HEK293 (cell line): ENCODE measurements at regions not wholly inside any gene's neighbourhood (a gene's known extent, or its start where the extent isn't known, plus 50 kb on each side); places are given as distances from the start of the nearest gene placed in this dataset.

Source experiments
- BCL11A ChIP-seq: fragments of 450-650 bp; formaldehyde crosslinking; IDR thresholded peaks from 2 replicates; pipeline ENCODE4 v1.5.1; 2016; ENCODE audit warnings: low read depth, missing biosample characterization, missing genetic modification characterization
- FEZF1 ChIP-seq: fragments of 450-650 bp; formaldehyde crosslinking; IDR thresholded peaks from 2 replicates; pipeline ENCODE4 v1.5.1; 2016; ENCODE audit warnings: missing biosample characterization, missing genetic modification characterization
- IKZF3 ChIP-seq: fragments of 450-650 bp; IDR thresholded peaks from 2 replicates; pipeline ENCODE4 v1.5.0; 2018; ENCODE audit warnings: missing biosample characterization, mild to moderate bottlenecking, missing genetic modification characterization, moderate library complexity
- SALL2 ChIP-seq: fragments of 450-650 bp; formaldehyde crosslinking; IDR thresholded peaks from 2 replicates; pipeline ENCODE4 v1.5.0; 2017; ENCODE audit warnings: missing biosample characterization, mild to moderate bottlenecking, missing genetic modification characterization, borderline replicate concordance
- SP7 ChIP-seq: fragments of 450-650 bp; formaldehyde crosslinking; IDR thresholded peaks from 2 replicates; pipeline ENCODE4 v1.5.1; 2016; ENCODE audit warnings: missing biosample characterization, missing genetic modification characterization
- YY2 ChIP-seq: fragments of 450-650 bp; formaldehyde crosslinking; IDR thresholded peaks from 2 replicates; pipeline ENCODE4 v1.5.1; 2016; ENCODE audit warnings: missing biosample characterization, missing genetic modification characterization
- ZBTB21 ChIP-seq: fragments of 450-650 bp; formaldehyde crosslinking; IDR thresholded peaks from 2 replicates; pipeline ENCODE4 v1.5.1; 2017; ENCODE audit warnings: missing biosample characterization, missing genetic modification characterization
- ZBTB49 ChIP-seq: fragments of 450-650 bp; formaldehyde crosslinking; IDR thresholded peaks from 2 replicates; pipeline ENCODE4 v1.5.1; 2016; ENCODE audit warnings: missing biosample characterization, missing genetic modification characterization, low read depth
- ZFP37 ChIP-seq: fragments of 450-650 bp; formaldehyde crosslinking; IDR thresholded peaks from 2 replicates; pipeline ENCODE4 v1.5.1; 2016; ENCODE audit warnings: missing biosample characterization, missing genetic modification characterization
- ZFP69B ChIP-seq: fragments of 450-650 bp; formaldehyde crosslinking; IDR thresholded peaks from 2 replicates; pipeline ENCODE4 v1.5.1; 2016; ENCODE audit warnings: missing biosample characterization, missing genetic modification characterization
- ZNF16 ChIP-seq: fragments of 450-650 bp; formaldehyde crosslinking; IDR thresholded peaks from 2 replicates; pipeline ENCODE4 v1.5.1; 2016; ENCODE audit warnings: low read depth, missing biosample characterization, missing genetic modification characterization
- ZNF174 ChIP-seq: fragments of 450-650 bp; formaldehyde crosslinking; IDR thresholded peaks from 2 replicates; pipeline ENCODE4 v1.5.0; 2017; ENCODE audit warnings: missing biosample characterization, mild to moderate bottlenecking, missing genetic modification characterization
- ZNF23 ChIP-seq: fragments of 450-650 bp; formaldehyde crosslinking; IDR thresholded peaks from 2 replicates; pipeline ENCODE4 v1.5.1; 2016; ENCODE audit warnings: missing biosample characterization, missing genetic modification characterization, borderline replicate concordance
- ZNF239 ChIP-seq: fragments of 450-650 bp; formaldehyde crosslinking; IDR thresholded peaks from 2 replicates; pipeline ENCODE4 v1.5.1; 2016; ENCODE audit warnings: missing biosample characterization, missing genetic modification characterization
- ZNF248 ChIP-seq: fragments of 450-650 bp; formaldehyde crosslinking; IDR thresholded peaks from 2 replicates; pipeline ENCODE4 v1.5.1; 2017; ENCODE audit warnings: missing biosample characterization, missing genetic modification characterization
- ZNF266 ChIP-seq: fragments of 450-650 bp; formaldehyde crosslinking; IDR thresholded peaks from 2 replicates; pipeline ENCODE4 v1.5.1; 2016; ENCODE audit warnings: missing biosample characterization, missing genetic modification characterization, low read depth
- ZNF341 ChIP-seq: fragments of 450-650 bp; formaldehyde crosslinking; IDR thresholded peaks from 2 replicates; pipeline ENCODE4; 2016; ENCODE audit warnings: low read depth, missing biosample characterization, missing genetic modification characterization
- ZNF391 ChIP-seq: fragments of 450-650 bp; formaldehyde crosslinking; IDR thresholded peaks from 2 replicates; pipeline ENCODE4 v1.5.1; 2016; ENCODE audit warnings: low read depth, missing biosample characterization, missing genetic modification characterization, borderline replicate concordance
- ZNF426 ChIP-seq: fragments of 450-650 bp; formaldehyde crosslinking; IDR thresholded peaks from 2 replicates; pipeline ENCODE4 v1.5.1; 2017; ENCODE audit warnings: missing biosample characterization, missing genetic modification characterization, mild to moderate bottlenecking, inconsistent platforms, moderate library complexity
- ZNF473 ChIP-seq: fragments of 450-650 bp; formaldehyde crosslinking; IDR thresholded peaks from 2 replicates; pipeline ENCODE4 v1.5.1; 2017; ENCODE audit warnings: missing biosample characterization, missing genetic modification characterization
- ZNF629 ChIP-seq: fragments of 450-650 bp; formaldehyde crosslinking; IDR thresholded peaks from 2 replicates; pipeline ENCODE4 v1.5.1; 2017; ENCODE audit warnings: missing biosample characterization, missing genetic modification characterization
- ZNF664 ChIP-seq: fragments of 450-650 bp; formaldehyde crosslinking; IDR thresholded peaks from 2 replicates; pipeline ENCODE4 v1.5.1; 2016; ENCODE audit warnings: missing biosample characterization, missing genetic modification characterization
- ZNF701 ChIP-seq: fragments of 450-650 bp; formaldehyde crosslinking; IDR thresholded peaks from 2 replicates; pipeline ENCODE4 v1.5.1; 2016; ENCODE audit warnings: missing biosample characterization, missing genetic modification characterization
- ZNF76 ChIP-seq: fragments of 450-650 bp; formaldehyde crosslinking; IDR thresholded peaks from 2 replicates; pipeline ENCODE4; 2016; ENCODE audit warnings: low read depth, missing biosample characterization, missing genetic modification characterization, borderline replicate concordance
- TF ChIP-seq, protein P1 (sequence below): sonication (generic); formaldehyde crosslinking; IDR thresholded peaks from 2 replicates; pipeline ENCODE4 v1.8.1; 2022; ENCODE audit warnings: mild to moderate bottlenecking, moderate library complexity, missing genetic modification reagents
- TF ChIP-seq, protein P2 (sequence below): fragments of 450-650 bp; formaldehyde crosslinking; IDR thresholded peaks from 2 replicates; pipeline ENCODE4 v1.5.1; 2016; ENCODE audit warnings: missing biosample characterization, missing genetic modification characterization, borderline replicate concordance
- TF ChIP-seq, protein P3 (sequence below): fragments of 450-650 bp; formaldehyde crosslinking; IDR thresholded peaks from 2 replicates; pipeline ENCODE4 v1.5.1; 2016; ENCODE audit warnings: missing biosample characterization, missing genetic modification characterization

GRCh38 chr1:168801032-168801745 is 72.2 kb upstream of the DPT start (continued):
- TF ChIP-seq ZNF664, result peak; percentile 52; the same call in 1 of the 2 replicates
- no peak; the same call in 1 of the 2 replicates for TF ChIP-seq BCL11A (tag by site-specific recombination)
- TF ChIP-seq ZNF239 (tag by site-specific recombination), result no peak
- TF ChIP-seq SP7, result peak; percentile 92
- no peak for TF ChIP-seq ZNF391 (tag by site-specific recombination)
- no peak for TF ChIP-seq ZNF473 (tag by site-specific recombination)
- no peak for TF ChIP-seq ZBTB49 (tag by site-specific recombination)
- no peak for TF ChIP-seq SALL2
- TF ChIP-seq ZNF266 (tag by site-specific recombination), result no peak
- TF ChIP-seq ZNF426 (tag by site-specific recombination), result no peak
- TF ChIP-seq ZNF248, result no peak
- TF ChIP-seq, protein P1, sequence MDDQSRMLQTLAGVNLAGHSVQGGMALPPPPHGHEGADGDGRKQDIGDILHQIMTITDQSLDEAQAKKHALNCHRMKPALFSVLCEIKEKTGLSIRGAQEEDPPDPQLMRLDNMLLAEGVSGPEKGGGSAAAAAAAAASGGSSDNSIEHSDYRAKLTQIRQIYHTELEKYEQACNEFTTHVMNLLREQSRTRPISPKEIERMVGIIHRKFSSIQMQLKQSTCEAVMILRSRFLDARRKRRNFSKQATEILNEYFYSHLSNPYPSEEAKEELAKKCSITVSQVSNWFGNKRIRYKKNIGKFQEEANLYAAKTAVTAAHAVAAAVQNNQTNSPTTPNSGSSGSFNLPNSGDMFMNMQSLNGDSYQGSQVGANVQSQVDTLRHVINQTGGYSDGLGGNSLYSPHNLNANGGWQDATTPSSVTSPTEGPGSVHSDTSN, result no peak
- no peak for TF ChIP-seq ZNF174 (tag by site-specific recombination)
- TF ChIP-seq ZNF629 (tag by site-specific recombination), result peak; percentile 92
- no peak for TF ChIP-seq ZFP69B
- TF ChIP-seq YY2 (tag by site-specific recombination), result no peak
- peak; percentile 19; the same call in 1 of the 2 replicates for TF ChIP-seq IKZF3 (tag by site-specific recombination)
- no peak for TF ChIP-seq ZNF23 (tag by site-specific recombination)
- TF ChIP-seq, protein P2, sequence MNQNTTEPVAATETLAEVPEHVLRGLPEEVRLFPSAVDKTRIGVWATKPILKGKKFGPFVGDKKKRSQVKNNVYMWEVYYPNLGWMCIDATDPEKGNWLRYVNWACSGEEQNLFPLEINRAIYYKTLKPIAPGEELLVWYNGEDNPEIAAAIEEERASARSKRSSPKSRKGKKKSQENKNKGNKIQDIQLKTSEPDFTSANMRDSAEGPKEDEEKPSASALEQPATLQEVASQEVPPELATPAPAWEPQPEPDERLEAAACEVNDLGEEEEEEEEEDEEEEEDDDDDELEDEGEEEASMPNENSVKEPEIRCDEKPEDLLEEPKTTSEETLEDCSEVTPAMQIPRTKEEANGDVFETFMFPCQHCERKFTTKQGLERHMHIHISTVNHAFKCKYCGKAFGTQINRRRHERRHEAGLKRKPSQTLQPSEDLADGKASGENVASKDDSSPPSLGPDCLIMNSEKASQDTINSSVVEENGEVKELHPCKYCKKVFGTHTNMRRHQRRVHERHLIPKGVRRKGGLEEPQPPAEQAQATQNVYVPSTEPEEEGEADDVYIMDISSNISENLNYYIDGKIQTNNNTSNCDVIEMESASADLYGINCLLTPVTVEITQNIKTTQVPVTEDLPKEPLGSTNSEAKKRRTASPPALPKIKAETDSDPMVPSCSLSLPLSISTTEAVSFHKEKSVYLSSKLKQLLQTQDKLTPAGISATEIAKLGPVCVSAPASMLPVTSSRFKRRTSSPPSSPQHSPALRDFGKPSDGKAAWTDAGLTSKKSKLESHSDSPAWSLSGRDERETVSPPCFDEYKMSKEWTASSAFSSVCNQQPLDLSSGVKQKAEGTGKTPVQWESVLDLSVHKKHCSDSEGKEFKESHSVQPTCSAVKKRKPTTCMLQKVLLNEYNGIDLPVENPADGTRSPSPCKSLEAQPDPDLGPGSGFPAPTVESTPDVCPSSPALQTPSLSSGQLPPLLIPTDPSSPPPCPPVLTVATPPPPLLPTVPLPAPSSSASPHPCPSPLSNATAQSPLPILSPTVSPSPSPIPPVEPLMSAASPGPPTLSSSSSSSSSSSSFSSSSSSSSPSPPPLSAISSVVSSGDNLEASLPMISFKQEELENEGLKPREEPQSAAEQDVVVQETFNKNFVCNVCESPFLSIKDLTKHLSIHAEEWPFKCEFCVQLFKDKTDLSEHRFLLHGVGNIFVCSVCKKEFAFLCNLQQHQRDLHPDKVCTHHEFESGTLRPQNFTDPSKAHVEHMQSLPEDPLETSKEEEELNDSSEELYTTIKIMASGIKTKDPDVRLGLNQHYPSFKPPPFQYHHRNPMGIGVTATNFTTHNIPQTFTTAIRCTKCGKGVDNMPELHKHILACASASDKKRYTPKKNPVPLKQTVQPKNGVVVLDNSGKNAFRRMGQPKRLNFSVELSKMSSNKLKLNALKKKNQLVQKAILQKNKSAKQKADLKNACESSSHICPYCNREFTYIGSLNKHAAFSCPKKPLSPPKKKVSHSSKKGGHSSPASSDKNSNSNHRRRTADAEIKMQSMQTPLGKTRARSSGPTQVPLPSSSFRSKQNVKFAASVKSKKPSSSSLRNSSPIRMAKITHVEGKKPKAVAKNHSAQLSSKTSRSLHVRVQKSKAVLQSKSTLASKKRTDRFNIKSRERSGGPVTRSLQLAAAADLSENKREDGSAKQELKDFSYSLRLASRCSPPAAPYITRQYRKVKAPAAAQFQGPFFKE (tag by site-specific recombination), result no peak
- TF ChIP-seq, protein P3, sequence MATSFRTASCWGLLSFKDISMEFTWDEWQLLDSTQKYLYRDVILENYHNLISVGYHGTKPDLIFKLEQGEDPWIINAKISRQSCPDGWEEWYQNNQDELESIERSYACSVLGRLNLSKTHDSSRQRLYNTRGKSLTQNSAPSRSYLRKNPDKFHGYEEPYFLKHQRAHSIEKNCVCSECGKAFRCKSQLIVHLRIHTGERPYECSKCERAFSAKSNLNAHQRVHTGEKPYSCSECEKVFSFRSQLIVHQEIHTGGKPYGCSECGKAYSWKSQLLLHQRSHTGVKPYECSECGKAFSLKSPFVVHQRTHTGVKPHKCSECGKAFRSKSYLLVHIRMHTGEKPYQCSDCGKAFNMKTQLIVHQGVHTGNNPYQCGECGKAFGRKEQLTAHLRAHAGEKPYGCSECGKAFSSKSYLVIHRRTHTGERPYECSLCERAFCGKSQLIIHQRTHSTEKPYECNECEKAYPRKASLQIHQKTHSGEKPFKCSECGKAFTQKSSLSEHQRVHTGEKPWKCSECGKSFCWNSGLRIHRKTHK (tag by site-specific recombination), result no peak
- TF ChIP-seq ZNF701 (tag by site-specific recombination), result no peak
- no peak for TF ChIP-seq ZNF341 (tag by site-specific recombination)
- no peak for TF ChIP-seq ZNF76
- TF ChIP-seq ZNF16 (tag by site-specific recombination), result no peak
- TF ChIP-seq FEZF1 (tag by site-specific recombination), result peak; percentile 78
- no peak for TF ChIP-seq ZBTB21 (tag by site-specific recombination)
- 0 out of 2 replicates have a peak, but pooled peaks have one; percentile 30 for TF ChIP-seq ZFP37 (tag by site-specific recombination)
